ENCODE measurements at regions not wholly inside any gene's neighbourhood (a gene's known extent, or its start where the extent isn't known, plus 50 kb on each side); places are given as distances from the start of the nearest gene placed in this dataset.

- POLR2A ChIA-PET (ENCODE audit: partially characterized antibody): no interaction called here
These were observed 301.3 kb upstream of the SGCD start for GRCh38 chr5:156025656-156026055.

More at GRCh38 chr5:156025656-156026055, 301.3 kb upstream of the SGCD start:
- Histone ChIP-seq H2BK12ac (ENCODE audit: low read depth, low read length) (no peak overlapping the region), H2AK5ac (ENCODE audit: low read depth, low read length) (no peak overlapping the region), H3K56ac (replicated peaks; ENCODE audit: insufficient read length, low read depth, low read length) (no peak overlapping the region), H4K8ac (ENCODE audit: extremely low read depth, insufficient read depth, low read length) (no peak overlapping the region), H3K18ac (ENCODE audit: extremely low read depth, low read length) (no peak overlapping the region), H4K20me1 (replicated peaks in 1 of 2; ENCODE audit: control insufficient read depth in 1 of 2, insufficient read depth in 2 of 2, low read length in 2 of 2) (no peaks in the 10 kb centered on the region), H2AFZ (ENCODE audit: low read length) (no peak overlapping the region), H2BK120ac (replicated peaks; ENCODE audit: low read depth, low read length) (no peak overlapping the region), H3K36me3 (ENCODE audit: control insufficient read depth in 2 of 4, insufficient read depth in 4 of 4, low read length in 3 of 4) (no peaks in the 10 kb centered on the region), H4K5ac (ENCODE audit: insufficient read length, low read depth, low read length) (no peak overlapping the region), H2BK15ac (ENCODE audit: low read length) (no peak overlapping the region), H3K14ac (ENCODE audit: insufficient read length) (no peak overlapping the region), H3K79me1 (ENCODE audit: low read depth, low read length) (no peaks in the 10 kb centered on the region), H2BK20ac (ENCODE audit: low read length) (no peak overlapping the region), H3K4ac (replicated peaks; ENCODE audit: insufficient read length, low read depth, low read length) (no peak overlapping the region), H3K79me2 (ENCODE audit: control insufficient read depth in 1 of 2, insufficient read depth in 2 of 2, low read length in 2 of 2) (no peaks in the 10 kb centered on the region), H2BK5ac (ENCODE audit: low read depth, low read length) (no peak overlapping the region), H3K9ac (replicated peaks in 1 of 4; ENCODE audit: extremely low read depth in 1 of 4, low read depth in 3 of 4, low read length in 3 of 4) (no peak overlapping the region), H3K4me2 (ENCODE audit: insufficient read depth in 1 of 2, low read depth in 2 of 2, low read length in 2 of 2) (no peak overlapping the region), H3K27me3 (replicated peaks in 1 of 4; ENCODE audit: control insufficient read depth in 3 of 4, extremely low read depth in 1 of 4, insufficient read depth in 3 of 4, low read length in 3 of 4) (no peaks in the 10 kb centered on the region), H4K91ac (replicated peaks; ENCODE audit: insufficient read length, low read length) (no peak overlapping the region), H3K23me2 (ENCODE audit: low read depth, low read length) (no peaks in the 10 kb centered on the region), H3K9me3 (ENCODE audit: insufficient read depth in 2 of 2, low read depth in 1 of 2, low read length in 1 of 2) (no peaks in the 10 kb centered on the region), H3K27ac (ENCODE audit: low read depth, low read length) (no peak overlapping the region), H3K4me1 (replicated peaks in 1 of 4; ENCODE audit: control insufficient read depth in 3 of 4, insufficient read depth in 4 of 4, low read length in 3 of 4) (peaks cover 0 to 2% (median 0%) of the 10 kb centered on the region in 4 experiments; a peak in 1 of 7 replicates), H3K4me3 (ENCODE audit: extremely low read depth in 1 of 4, insufficient read depth in 2 of 4, low read depth in 3 of 4, low read length in 4 of 4) (no peak overlapping the region), H3K23ac (ENCODE audit: insufficient read length) (no peak overlapping the region)
- DNase-seq (ENCODE audit: low read depth in 1 of 2, low spot score in 2 of 2): no peak
- CTCF ChIA-PET (ENCODE audit: partially characterized antibody): no interaction called here
- no peak for FAIRE-seq
- TF ChIP-seq CBX8 (IDR thresholded peaks at IDR 0.05; ENCODE audit: borderline replicate concordance, low read depth, low read length): no peak
- TF ChIP-seq NANOG (IDR thresholded peaks at IDR 0.05; ENCODE audit: insufficient read depth, low read depth, low read length, poor library complexity, severe bottlenecking): no peak
- no peak for TF ChIP-seq RFX5 (IDR thresholded peaks at IDR 0.05; ENCODE audit: borderline replicate concordance, low read depth, low read length)
- TF ChIP-seq CREB1 (IDR thresholded peaks at IDR 0.05): no peak
- WGBS, 2 experiments (ENCODE audit: extremely low coverage in 1 of 2, insufficient coverage in 1 of 2, insufficient read length in 1 of 2, insufficient replicate concordance in 2 of 2, low coverage in 1 of 2, low lambda C conversion rate in 2 of 2, missing lambda C conversion rate in 1 of 2): 85% methylated on average over 1 of the region's 1 CpG; no CpG with 5 or more reads in 1 of the 2 experiments

Data from H1 (cell line).